ENCODE measurements at regions not wholly inside any gene's neighbourhood (a gene's known extent, or its start where the extent isn't known, plus 50 kb on each side); places are given as distances from the start of the nearest gene placed in this dataset.

DNA sequence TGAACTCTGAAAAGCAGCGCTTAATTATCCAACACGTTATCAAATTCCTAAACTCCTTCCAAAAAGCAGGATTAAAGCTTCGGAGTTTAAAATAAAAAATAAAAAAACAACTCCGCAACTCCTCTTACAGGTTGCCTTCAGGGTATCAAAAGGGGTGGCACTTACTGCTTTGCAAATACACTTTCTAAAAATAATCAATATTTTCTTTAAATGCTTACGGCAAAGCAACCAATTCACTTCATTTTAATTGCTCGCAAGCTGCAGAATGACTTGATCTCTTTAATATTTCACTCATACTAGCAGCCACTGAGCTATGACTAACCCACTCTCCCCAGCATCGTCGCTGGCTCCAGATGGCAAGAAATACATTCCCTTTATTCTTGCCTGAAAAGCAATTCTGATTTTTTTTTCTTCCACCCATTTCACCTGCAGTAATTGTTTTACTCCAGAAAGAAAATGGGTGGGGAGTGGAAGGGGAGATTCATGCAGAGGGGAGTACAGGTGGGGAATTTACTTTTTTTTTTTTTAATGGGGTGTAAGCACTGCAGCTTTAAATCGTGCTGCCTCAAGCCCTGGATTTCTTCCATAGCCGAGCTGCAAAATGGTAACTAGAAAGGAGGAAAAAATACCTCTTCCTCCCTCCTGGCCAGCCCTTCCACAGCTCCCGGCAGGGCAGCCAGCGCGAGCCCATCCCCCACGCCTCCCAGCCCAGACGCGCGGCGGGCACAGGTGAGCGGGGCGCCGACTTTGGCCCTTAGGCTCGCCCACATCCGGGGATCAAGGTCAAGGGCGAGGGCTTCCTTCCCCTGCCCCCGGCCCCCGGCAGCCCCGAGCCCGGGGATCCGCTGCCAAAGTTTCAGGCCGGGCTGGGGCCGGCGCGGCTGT, 54.2 kb upstream of the FHIP2A start:
- H3K27ac ChIP-seq: peak overlapping the region; percentile 35; the same call in 1 of the 2 replicates
- CTCF ChIA-PET: interaction anchor here (0.6 kb wide), 2 partner anchors 53 to 266 kb away, joined by 3 to 4 read pairs; no protein-coding TSS in a partner anchor
- POLR2A ChIA-PET (ENCODE audit: low non-redundant PET): no interaction called here
- TF ChIP-seq, protein P1, sequence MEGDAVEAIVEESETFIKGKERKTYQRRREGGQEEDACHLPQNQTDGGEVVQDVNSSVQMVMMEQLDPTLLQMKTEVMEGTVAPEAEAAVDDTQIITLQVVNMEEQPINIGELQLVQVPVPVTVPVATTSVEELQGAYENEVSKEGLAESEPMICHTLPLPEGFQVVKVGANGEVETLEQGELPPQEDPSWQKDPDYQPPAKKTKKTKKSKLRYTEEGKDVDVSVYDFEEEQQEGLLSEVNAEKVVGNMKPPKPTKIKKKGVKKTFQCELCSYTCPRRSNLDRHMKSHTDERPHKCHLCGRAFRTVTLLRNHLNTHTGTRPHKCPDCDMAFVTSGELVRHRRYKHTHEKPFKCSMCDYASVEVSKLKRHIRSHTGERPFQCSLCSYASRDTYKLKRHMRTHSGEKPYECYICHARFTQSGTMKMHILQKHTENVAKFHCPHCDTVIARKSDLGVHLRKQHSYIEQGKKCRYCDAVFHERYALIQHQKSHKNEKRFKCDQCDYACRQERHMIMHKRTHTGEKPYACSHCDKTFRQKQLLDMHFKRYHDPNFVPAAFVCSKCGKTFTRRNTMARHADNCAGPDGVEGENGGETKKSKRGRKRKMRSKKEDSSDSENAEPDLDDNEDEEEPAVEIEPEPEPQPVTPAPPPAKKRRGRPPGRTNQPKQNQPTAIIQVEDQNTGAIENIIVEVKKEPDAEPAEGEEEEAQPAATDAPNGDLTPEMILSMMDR (conservative IDR thresholded peaks at IDR 0.05; ENCODE audit: low read depth): no peak
- peak; percentile 66 for DNase-seq (ENCODE audit: low spot score)

DNA sequence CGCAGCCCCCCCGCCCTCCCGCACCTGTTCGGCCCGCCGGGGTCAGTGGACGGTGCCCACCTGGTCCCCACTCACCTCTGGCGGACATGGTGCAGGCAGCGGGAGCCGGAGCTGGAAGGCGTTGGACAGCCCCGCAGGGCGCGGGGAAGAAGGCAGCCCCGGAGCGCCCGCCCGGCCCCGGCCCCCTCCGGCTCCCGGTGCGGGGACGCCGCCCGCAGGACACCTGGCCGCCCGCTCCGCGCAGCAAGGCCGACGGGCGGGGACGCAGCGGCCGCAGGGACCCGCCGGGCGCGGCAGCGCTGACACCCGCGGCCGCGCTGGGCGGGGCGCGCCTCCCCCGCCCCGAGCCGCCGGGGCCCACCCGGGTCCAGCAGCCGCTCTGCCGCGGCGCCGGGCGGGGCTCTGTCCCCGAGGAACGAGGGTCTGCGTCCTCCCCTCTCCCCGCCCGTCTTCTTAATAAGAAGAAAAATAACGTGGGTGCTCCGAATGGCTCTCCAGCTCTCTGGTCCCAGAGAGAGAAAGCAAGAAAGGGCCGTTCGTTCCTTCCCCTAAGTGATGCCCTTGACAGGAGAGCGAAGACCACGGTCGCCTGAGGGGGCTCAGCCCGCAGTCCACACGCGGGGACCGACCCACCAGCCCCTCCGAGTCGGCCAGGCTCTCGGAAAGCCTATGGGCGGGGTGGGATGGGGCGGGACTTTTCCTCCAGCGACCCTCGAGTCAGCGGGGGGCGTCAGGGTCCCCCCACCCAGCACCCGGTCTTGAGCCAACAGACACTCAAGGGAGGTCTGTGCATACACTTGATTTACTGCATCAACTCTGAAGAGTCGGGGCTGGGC, 53.4 kb upstream of the FHIP2A start:
- TF ChIP-seq, protein P1 (conservative IDR thresholded peaks at IDR 0.05; ENCODE audit: low read depth): no peak
- H3K27ac ChIP-seq: peak overlapping the region; percentile 35; the same call in 1 of the 2 replicates
- ChIA-PET CTCF (interaction anchor here (0.6 kb wide), 1 partner anchor 265 kb away, joined by 4 read pairs; no protein-coding TSS in a partner anchor), POLR2A (ENCODE audit: low non-redundant PET) (no interaction called here)
- no peak for DNase-seq (ENCODE audit: low spot score)

DNA sequence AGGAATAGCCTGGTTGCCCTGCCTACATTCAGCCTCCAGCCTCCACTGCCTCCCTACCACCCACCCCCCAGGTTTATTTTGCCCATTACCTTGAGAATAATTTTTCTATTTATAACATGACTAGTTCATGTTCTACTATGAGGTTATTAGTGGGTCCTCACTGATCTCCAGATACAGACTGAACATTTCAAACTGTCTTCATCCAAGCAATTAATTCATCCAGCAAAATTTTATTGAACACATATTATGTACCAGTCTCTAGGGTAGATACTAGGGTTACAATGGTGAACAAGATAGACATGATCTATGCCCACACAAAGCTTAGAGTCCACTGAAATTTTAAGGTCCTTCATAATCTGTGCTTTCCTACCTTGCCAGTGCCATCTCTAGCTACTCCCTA, 51.6 kb upstream of the FHIP2A start:
- ChIA-PET POLR2A (ENCODE audit: low non-redundant PET) (no interaction called here), CTCF (no interaction called here)
- TF ChIP-seq, protein P1 (conservative IDR thresholded peaks at IDR 0.05; ENCODE audit: low read depth): no peak
- no peak for DNase-seq (ENCODE audit: low spot score)
- no peak overlapping the region for H3K27ac ChIP-seq

DNA sequence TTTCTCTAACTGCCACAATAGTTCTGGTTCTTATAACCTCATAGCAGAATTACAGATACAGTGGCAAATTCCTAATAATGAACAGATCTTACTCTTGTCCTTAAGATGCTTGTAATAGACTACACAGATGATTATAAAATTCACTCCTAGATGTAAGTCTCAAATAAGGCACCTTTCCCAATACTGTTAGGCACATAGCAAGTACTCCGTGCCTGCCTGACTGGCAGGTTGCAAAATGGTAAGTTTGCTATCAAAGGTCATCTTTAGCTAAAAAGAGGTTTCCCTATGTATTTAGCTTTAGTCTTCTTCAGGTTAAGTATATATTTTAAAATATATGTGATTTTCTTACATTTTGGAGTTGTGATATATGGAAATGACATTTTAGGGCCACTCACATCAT, 50.4 kb upstream of the FHIP2A start:
- no peak for DNase-seq (ENCODE audit: low spot score)
- ChIA-PET POLR2A (ENCODE audit: low non-redundant PET) (no interaction called here), CTCF (interaction anchor here (1.1 kb wide), 1 partner anchor 63 kb away, joined by 3 read pairs; no protein-coding TSS in a partner anchor)
- TF ChIP-seq, protein P1 (conservative IDR thresholded peaks at IDR 0.05; ENCODE audit: low read depth): no peak
- no peak overlapping the region for H3K27ac ChIP-seq

DNA sequence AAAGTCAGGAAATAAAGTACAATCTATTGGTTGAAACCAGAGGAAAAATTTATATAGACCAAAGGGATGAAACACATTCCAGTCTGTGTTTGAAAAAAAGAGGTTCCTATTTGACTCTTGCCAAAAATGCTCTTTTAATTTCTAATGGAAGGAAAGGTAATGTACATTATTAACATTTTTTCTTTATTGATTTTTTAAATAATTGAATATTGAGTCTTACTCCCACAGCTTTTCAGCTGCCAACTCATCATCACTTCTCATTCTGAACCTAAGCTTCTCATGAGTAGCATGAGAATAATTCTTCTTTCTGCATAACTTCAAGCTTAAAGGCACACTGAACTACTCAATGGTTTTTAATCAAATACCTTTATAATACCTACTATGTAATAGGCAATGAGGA, 49.8 kb upstream of the FHIP2A start:
- H3K27ac ChIP-seq: no peak overlapping the region
- ChIA-PET POLR2A (ENCODE audit: low non-redundant PET) (no interaction called here), CTCF (interaction anchor here (1.1 kb wide), 1 partner anchor 63 kb away, joined by 3 read pairs; no protein-coding TSS in a partner anchor)
- TF ChIP-seq, protein P1 (conservative IDR thresholded peaks at IDR 0.05; ENCODE audit: low read depth): no peak
- DNase-seq (ENCODE audit: low spot score): no peak

Data from RWPE1 (cell line).